NCI-H128 (cell line): ENCODE measurements at regions not wholly inside any gene's neighbourhood (a gene's known extent, or its start where the extent isn't known, plus 50 kb on each side); places are given as distances from the start of the nearest gene placed in this dataset.

Source experiments
- DNase-seq: peaks from one replicate; lab custom pipeline; 2025; ENCODE audit not compliant: unreplicated experiment; lab: John Stamatoyannopoulos, UW

DNA sequence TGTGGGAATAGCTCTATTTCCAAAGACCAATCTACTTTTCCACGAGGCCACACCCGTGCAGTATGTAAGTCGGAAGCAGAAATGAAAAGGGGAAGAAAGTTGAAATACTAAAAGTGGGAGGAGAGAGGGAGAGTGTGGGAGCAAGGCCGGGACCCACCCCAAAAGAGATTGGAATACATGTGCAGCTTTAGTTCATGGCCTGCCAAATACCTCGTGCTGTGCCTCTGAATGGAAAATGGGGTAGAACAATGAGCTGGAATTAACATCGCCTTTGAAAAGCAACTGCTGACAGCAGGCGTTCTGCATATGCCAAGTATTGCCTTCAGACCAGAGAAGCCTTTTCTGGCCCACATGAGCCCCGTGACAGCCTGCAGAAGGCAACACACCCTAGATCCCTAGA lies 155.6 kb downstream of the CD83 start:
- no peak for DNase-seq

DNA sequence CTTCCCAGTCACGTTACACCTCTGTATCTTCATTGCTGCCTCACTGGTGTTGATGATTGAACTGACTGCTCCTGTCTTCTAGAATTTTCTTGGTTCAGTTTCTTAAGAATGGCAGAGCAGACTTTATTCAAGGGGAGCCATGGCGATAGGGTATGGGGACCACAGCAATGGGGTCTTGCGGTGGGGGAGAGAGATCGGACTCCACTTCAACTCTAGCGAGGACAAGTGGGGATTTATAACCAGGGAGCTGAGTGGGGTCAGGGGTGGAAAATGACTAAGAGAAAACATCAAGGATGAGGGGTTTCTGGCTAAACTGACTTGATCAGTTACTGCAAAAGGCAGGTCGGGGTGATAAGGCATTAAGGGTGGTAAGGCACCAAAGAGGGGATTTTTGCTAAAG lies 156.4 kb downstream of the CD83 start:
- DNase-seq: no peak

- no peak for DNase-seq
These were observed 157.2 kb downstream of the CD83 start for GRCh38 chr6:14274546-14275492.

- DNase-seq: no peak
These were observed 157.9 kb downstream of the CD83 start for GRCh38 chr6:14275493-14275851.

DNA sequence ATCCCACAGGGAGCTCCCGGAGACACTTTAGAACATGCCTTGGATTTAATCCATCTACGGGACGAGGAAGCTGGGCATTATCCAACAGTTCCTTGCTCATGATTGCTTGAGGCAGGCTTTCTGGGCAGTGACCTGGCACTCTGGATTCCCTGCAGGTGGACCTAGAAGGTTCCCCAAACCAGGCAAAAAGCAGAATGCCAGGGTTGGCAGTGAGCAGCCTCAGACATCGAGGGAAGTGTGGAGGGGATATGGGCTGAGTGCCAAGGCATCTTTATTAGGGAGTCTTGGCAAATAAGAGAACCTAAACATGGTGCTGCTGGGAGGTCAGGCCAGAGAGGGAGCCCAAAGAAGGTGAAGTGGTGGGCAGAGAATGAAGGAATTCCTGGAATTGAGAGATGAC lies 158.5 kb downstream of the CD83 start:
- DNase-seq: no peak

GRCh38 chr6:14276667-14277404 lies 159.3 kb downstream of the CD83 start:
- no peak for DNase-seq

- no peak for DNase-seq
These were observed 159.9 kb downstream of the CD83 start for GRCh38 chr6:14277405-14277930.

- DNase-seq: no peak
These were observed 160.4 kb downstream of the CD83 start for GRCh38 chr6:14278006-14278405.

GRCh38 chr6:14278446-14278845 lies 160.9 kb downstream of the CD83 start:
- DNase-seq: no peak

DNA sequence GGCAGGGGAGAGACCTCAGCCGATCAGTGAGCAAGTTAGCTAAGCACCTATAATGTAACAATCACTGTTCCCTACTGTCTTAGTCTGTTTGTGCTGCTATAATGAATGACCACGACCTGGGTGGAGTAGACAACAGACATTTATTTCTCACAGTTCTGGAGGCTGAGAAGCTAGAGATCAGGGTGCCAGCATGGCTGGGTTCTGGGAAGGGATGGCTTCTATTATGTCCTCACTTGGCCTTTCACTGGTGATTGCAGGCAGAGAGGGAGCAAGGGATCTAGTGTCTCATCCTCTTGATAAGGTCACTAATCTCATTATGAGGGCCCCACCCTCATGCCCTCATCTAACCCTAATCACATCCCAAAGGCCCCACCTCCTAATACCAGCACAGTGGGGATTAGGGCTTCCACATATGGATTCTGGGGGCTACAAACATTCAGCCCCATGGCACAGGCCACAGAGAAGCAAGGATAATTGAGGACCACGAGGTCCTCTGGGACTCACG lies 162.5 kb downstream of the CD83 start:
- no peak for DNase-seq

- DNase-seq: no peak
These were observed 163.3 kb downstream of the CD83 start for GRCh38 chr6:14280766-14281293.

GRCh38 chr6:14281811-14282660 lies 164.5 kb downstream of the CD83 start:
- no peak for DNase-seq

GRCh38 chr6:14282854-14283505 lies 165.4 kb downstream of the CD83 start:
- DNase-seq: no peak

- no peak for DNase-seq
These were observed 166.1 kb downstream of the CD83 start for GRCh38 chr6:14283600-14284235.

GRCh38 chr6:14284969-14285590 lies 167.5 kb downstream of the CD83 start:
- no peak for DNase-seq

- DNase-seq: no peak
These were observed 168.6 kb downstream of the CD83 start for GRCh38 chr6:14286144-14286543.

- DNase-seq: no peak
These were observed 169.3 kb downstream of the CD83 start for GRCh38 chr6:14286634-14287428.

GRCh38 chr6:14287707-14288106 lies 170.1 kb downstream of the CD83 start:
- no peak for DNase-seq
